ENCODE measurements at regions not wholly inside any gene's neighbourhood (a gene's known extent, or its start where the extent isn't known, plus 50 kb on each side); places are given as distances from the start of the nearest gene placed in this dataset.

DNA sequence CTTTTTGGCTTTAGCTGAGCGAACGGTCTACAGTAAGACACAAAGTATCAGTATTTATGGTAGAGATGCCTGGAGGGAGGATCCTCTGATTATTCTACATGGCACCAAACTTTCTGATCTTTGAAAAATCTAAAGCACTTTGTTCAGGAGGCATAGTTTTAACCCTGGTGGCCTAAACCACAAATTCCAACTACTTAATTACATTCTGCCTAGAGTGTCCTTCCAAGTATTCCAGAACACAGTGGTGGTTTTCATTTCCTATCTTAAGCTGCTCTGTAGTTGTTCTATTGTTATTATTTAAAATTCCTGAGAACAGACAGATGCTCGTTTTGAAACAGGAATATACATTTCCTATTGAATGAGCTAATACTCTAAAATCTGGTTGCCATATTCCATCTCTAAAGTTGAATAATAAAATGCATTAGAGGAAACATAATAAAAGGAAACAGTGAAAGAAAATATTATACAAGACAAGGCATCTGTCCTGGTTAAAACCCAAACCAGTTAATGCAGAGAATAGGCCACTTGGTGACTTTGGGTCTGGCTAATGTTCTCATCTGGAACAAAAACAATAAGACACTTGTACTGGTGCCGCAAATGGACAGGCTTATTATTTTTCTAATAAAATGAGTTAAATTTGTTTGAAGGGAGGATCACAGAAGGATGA lies 657.4 kb downstream of the SPRY1 start:
- TF ChIP-seq, protein P1, sequence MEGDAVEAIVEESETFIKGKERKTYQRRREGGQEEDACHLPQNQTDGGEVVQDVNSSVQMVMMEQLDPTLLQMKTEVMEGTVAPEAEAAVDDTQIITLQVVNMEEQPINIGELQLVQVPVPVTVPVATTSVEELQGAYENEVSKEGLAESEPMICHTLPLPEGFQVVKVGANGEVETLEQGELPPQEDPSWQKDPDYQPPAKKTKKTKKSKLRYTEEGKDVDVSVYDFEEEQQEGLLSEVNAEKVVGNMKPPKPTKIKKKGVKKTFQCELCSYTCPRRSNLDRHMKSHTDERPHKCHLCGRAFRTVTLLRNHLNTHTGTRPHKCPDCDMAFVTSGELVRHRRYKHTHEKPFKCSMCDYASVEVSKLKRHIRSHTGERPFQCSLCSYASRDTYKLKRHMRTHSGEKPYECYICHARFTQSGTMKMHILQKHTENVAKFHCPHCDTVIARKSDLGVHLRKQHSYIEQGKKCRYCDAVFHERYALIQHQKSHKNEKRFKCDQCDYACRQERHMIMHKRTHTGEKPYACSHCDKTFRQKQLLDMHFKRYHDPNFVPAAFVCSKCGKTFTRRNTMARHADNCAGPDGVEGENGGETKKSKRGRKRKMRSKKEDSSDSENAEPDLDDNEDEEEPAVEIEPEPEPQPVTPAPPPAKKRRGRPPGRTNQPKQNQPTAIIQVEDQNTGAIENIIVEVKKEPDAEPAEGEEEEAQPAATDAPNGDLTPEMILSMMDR (IDR thresholded peaks at IDR 0.05; ENCODE audit: low read depth, low read length, poor library complexity, severe bottlenecking), result no peak
- TF ChIP-seq EZH2phosphoT487 (IDR thresholded peaks at IDR 0.05; ENCODE audit: borderline replicate concordance, low read length), result no peak

All from DOHH2 (cell line).